ENCODE measurements at regions not wholly inside any gene's neighbourhood (a gene's known extent, or its start where the extent isn't known, plus 50 kb on each side); places are given as distances from the start of the nearest gene placed in this dataset.
"Not testable (repeated sequence)": the region's sequence is repeated elsewhere in the genome, so short reads cannot be mapped to it uniquely, and the experiment has no call there.

DNA sequence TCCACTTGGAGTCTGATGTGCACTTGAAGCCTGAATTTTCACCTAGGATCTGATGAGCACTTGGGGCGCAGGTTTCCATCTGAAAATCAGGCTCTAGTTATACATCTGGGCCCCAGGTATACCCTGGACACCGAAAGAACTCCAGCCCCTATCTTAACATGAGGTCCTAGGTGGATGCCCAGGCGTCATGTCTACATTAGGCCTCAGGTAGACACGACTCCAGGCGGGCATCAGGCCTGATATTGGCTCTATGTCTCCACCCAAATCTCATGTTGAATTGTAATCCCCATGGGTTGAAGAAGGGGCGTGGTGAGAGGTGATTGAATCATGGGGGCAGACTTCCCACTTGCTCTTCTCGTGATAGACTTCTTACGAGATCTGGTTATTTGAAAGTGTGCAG lies 1488.1 kb upstream of the TPTE start:
- 61 to 64% methylated on average over 6 to 7 of the region's 8 CpGs for WGBS, 2 donors
- DNase-seq; H3K4me1 ChIP-seq (ENCODE audit: control insufficient read depth in 5 of 5, insufficient read depth in 5 of 5, low read length in 5 of 5): not testable (repeated sequence)

GRCh38 chr21:9034491-9035200 lies 1486.7 kb upstream of the TPTE start:
- not testable (repeated sequence) for H3K27me3 ChIP-seq (ENCODE audit: control insufficient read depth in 3 of 3, insufficient read depth in 3 of 3, low read length in 2 of 3); ATAC-seq (ENCODE audit: insufficient read depth, low FRiP score); H3K36me3 ChIP-seq (ENCODE audit: control insufficient read depth in 4 of 4, insufficient read depth in 4 of 4, low read length in 4 of 4); H3K4me3 ChIP-seq; H3K4me1 ChIP-seq (ENCODE audit: control insufficient read depth in 5 of 5, insufficient read depth in 5 of 5, low read length in 5 of 5); DNase-seq; H3K9me3 ChIP-seq (ENCODE audit: control insufficient read depth in 4 of 4, insufficient read depth in 3 of 4, low read length in 3 of 4); H3K9ac ChIP-seq (ENCODE audit: insufficient read depth in 1 of 2, low read length in 2 of 2); H3K27ac ChIP-seq (ENCODE audit: low read depth in 1 of 2, low read length in 1 of 2)
- 55 to 64% methylated on average over 4 of the region's 8 CpGs for WGBS, 2 donors

More for the DNA sequence above, 1488.1 kb upstream of the TPTE start:
- H3K27me3 ChIP-seq (ENCODE audit: control insufficient read depth in 3 of 3, insufficient read depth in 3 of 3, low read length in 2 of 3); ATAC-seq (ENCODE audit: insufficient read depth, low FRiP score); H3K36me3 ChIP-seq (ENCODE audit: control insufficient read depth in 4 of 4, insufficient read depth in 4 of 4, low read length in 4 of 4); H3K9me3 ChIP-seq (ENCODE audit: control insufficient read depth in 4 of 4, insufficient read depth in 3 of 4, low read length in 3 of 4); H3K9ac ChIP-seq (ENCODE audit: insufficient read depth in 1 of 2, low read length in 2 of 2); H3K4me3 ChIP-seq; H3K27ac ChIP-seq (ENCODE audit: low read depth in 1 of 2, low read length in 1 of 2): not testable (repeated sequence)

GRCh38 chr21:9035225-9035624 lies 1486.2 kb upstream of the TPTE start:
- not testable (repeated sequence) for H3K9me3 ChIP-seq (ENCODE audit: control insufficient read depth in 4 of 4, insufficient read depth in 3 of 4, low read length in 3 of 4); H3K27me3 ChIP-seq (ENCODE audit: control insufficient read depth in 3 of 3, insufficient read depth in 3 of 3, low read length in 2 of 3); H3K4me3 ChIP-seq; ATAC-seq (ENCODE audit: insufficient read depth, low FRiP score); H3K27ac ChIP-seq (ENCODE audit: low read depth in 1 of 2, low read length in 1 of 2); DNase-seq; H3K4me1 ChIP-seq (ENCODE audit: control insufficient read depth in 5 of 5, insufficient read depth in 5 of 5, low read length in 5 of 5); H3K9ac ChIP-seq (ENCODE audit: insufficient read depth in 1 of 2, low read length in 2 of 2); H3K36me3 ChIP-seq (ENCODE audit: control insufficient read depth in 4 of 4, insufficient read depth in 4 of 4, low read length in 4 of 4)
- 86 to 89% methylated on average over 1 of the region's 1 CpG for WGBS, 2 donors

DNA sequence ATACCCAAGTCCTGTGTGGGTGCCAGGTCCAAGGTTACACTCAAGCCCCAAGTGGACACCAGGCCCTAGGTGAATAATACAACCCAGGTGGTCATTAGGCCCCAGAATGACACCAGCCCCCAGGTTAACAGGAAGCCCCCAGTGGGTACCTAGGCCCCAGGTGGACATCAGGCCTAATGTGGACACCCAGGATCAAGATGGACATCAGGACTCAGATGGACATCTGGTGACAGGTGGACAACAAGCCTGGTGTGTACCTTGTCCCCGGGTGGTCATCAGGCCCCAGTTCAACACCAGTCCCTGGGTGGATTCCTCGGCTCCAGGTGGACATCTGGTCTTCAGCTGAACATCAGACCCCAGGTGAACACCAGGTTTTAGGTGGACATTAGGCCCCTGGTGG lies 1485.4 kb upstream of the TPTE start:
- 63 to 100% methylated on average over 1 to 2 of the region's 2 CpGs for WGBS, 2 donors
- not testable (repeated sequence) for ATAC-seq (ENCODE audit: insufficient read depth, low FRiP score)

GRCh38 chr21:9036966-9037587 lies 1484.3 kb upstream of the TPTE start:
- not testable (repeated sequence) for H3K9me3 ChIP-seq (ENCODE audit: control insufficient read depth in 4 of 4, insufficient read depth in 3 of 4, low read length in 3 of 4); H3K27me3 ChIP-seq (ENCODE audit: control insufficient read depth in 3 of 3, insufficient read depth in 3 of 3, low read length in 2 of 3); ATAC-seq (ENCODE audit: insufficient read depth, low FRiP score); H3K27ac ChIP-seq (ENCODE audit: low read depth in 1 of 2, low read length in 1 of 2); H3K36me3 ChIP-seq (ENCODE audit: control insufficient read depth in 4 of 4, insufficient read depth in 4 of 4, low read length in 4 of 4); H3K4me1 ChIP-seq (ENCODE audit: control insufficient read depth in 5 of 5, insufficient read depth in 5 of 5, low read length in 5 of 5); H3K4me3 ChIP-seq; H3K9ac ChIP-seq (ENCODE audit: insufficient read depth in 1 of 2, low read length in 2 of 2); DNase-seq
- WGBS, 2 donors, result 80 to 85% methylated on average over 4 of the region's 4 CpGs

More for the DNA sequence above, 1485.4 kb upstream of the TPTE start:
- H3K4me1 ChIP-seq (ENCODE audit: control insufficient read depth in 5 of 5, insufficient read depth in 5 of 5, low read length in 5 of 5); H3K9ac ChIP-seq (ENCODE audit: insufficient read depth in 1 of 2, low read length in 2 of 2); H3K36me3 ChIP-seq (ENCODE audit: control insufficient read depth in 4 of 4, insufficient read depth in 4 of 4, low read length in 4 of 4); DNase-seq; H3K4me3 ChIP-seq; H3K27me3 ChIP-seq (ENCODE audit: control insufficient read depth in 3 of 3, insufficient read depth in 3 of 3, low read length in 2 of 3); H3K9me3 ChIP-seq (ENCODE audit: control insufficient read depth in 4 of 4, insufficient read depth in 3 of 4, low read length in 3 of 4); H3K27ac ChIP-seq (ENCODE audit: low read depth in 1 of 2, low read length in 1 of 2): not testable (repeated sequence)

- not testable (repeated sequence) for DNase-seq; H3K4me3 ChIP-seq; H3K4me1 ChIP-seq (ENCODE audit: control insufficient read depth in 5 of 5, insufficient read depth in 5 of 5, low read length in 5 of 5); ATAC-seq (ENCODE audit: insufficient read depth, low FRiP score); H3K27me3 ChIP-seq (ENCODE audit: control insufficient read depth in 3 of 3, insufficient read depth in 3 of 3, low read length in 2 of 3); H3K9me3 ChIP-seq (ENCODE audit: control insufficient read depth in 4 of 4, insufficient read depth in 3 of 4, low read length in 3 of 4); H3K27ac ChIP-seq (ENCODE audit: low read depth in 1 of 2, low read length in 1 of 2); H3K9ac ChIP-seq (ENCODE audit: insufficient read depth in 1 of 2, low read length in 2 of 2); H3K36me3 ChIP-seq (ENCODE audit: control insufficient read depth in 4 of 4, insufficient read depth in 4 of 4, low read length in 4 of 4)
- 72 to 79% methylated on average over 39 of the region's 39 CpGs for WGBS, 2 donors
These were observed 1483.5 kb upstream of the TPTE start for GRCh38 chr21:9037588-9038544.

GRCh38 chr21:9039520-9040365 lies 1481.6 kb upstream of the TPTE start:
- H3K4me1 ChIP-seq (ENCODE audit: control insufficient read depth in 5 of 5, insufficient read depth in 5 of 5, low read length in 5 of 5); DNase-seq; H3K4me3 ChIP-seq; H3K27me3 ChIP-seq (ENCODE audit: control insufficient read depth in 3 of 3, insufficient read depth in 3 of 3, low read length in 2 of 3); H3K9me3 ChIP-seq (ENCODE audit: control insufficient read depth in 4 of 4, insufficient read depth in 3 of 4, low read length in 3 of 4); H3K36me3 ChIP-seq (ENCODE audit: control insufficient read depth in 4 of 4, insufficient read depth in 4 of 4, low read length in 4 of 4); H3K27ac ChIP-seq (ENCODE audit: low read depth in 1 of 2, low read length in 1 of 2); H3K9ac ChIP-seq (ENCODE audit: insufficient read depth in 1 of 2, low read length in 2 of 2): not testable (repeated sequence)
- WGBS, 2 donors, result 74 to 76% methylated on average over 45 of the region's 45 CpGs
- ATAC-seq (ENCODE audit: insufficient read depth, low FRiP score), result peak; percentile 27
